Hematopoietic multipotent progenitor cell (in vitro differentiated cells): ENCODE measurements at regions not wholly inside any gene's neighbourhood (a gene's known extent, or its start where the extent isn't known, plus 50 kb on each side); places are given as distances from the start of the nearest gene placed in this dataset.
"Not testable (repeated sequence)": the region's sequence is repeated elsewhere in the genome, so short reads cannot be mapped to it uniquely, and the experiment has no call there.

Experiments
- DNase-seq, 3 donors: peaks; one replicate each; pipeline ENCODE4 v3.0.0-alpha.2; 2011 to 2015; ENCODE audit warnings: low read depth in 2 of 3, low spot score in 2 of 3

DNA sequence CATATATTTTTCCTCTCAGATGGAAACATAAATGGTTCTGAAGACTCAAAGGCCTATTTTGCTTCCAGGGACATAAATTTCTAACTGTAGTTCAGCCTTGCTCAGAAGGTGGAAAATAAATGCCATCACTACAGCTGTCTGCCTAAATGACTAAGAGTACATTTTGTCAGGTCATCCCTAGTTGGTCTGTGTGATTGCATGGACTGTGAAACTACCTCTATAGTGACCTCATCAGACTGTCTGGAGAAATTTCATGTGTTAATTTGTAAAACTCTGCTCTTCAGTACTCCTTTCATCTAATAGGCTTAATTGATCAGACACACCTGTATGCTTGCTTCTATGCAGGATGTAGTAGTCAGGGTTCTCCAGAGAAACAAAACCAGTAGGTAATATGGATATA is 886.9 kb downstream of the AMY1C start:
- DNase-seq: peak in 1 of 3 donors; percentile 8

DNA sequence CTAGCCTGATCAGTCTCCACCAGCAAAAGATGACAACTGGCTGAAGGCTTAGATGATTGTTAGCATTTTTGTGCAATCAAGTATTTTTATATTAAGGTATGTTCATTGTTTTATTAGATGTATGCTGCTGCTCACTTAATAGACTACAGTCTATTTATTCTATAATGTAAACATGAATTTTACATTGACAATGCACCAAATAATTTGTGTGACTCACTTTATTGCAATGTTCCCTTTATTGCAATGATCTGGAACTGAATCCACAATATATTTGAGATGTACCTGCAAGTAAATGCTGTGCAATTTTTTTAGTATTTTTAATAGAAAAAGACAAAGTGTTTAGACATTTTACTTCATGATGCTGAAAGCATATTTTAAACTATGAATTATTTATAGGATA is 896.5 kb downstream of the AMY1C start:
- DNase-seq: no peak

DNA sequence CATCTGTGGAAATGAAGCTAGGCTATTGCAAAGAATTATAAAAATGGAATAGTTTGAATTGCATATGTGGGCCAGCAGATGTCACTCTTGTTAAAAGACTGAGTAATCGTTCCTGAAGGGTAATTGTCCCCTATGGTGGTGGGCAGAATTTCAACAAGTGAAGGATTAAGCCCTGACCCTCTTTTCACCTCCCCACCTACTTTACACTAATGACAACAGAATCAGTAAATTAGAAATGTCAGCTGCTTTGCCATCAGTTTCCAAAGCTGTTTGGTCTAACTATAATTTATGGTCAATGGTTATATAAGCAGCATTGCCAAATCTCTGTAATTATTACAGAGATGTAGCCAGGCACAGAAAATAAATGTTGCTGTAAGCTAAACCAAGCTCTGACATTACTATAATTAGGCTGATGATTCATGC is 898.6 kb downstream of the AMY1C start:
- DNase-seq: peak in 1 of 3 donors; percentile 33

GRCh38 chr1:104664374-104664773 is 914.7 kb downstream of the AMY1C start:
- not testable (repeated sequence) for DNase-seq

- DNase-seq: no peak
Observed at GRCh38 chr1:104665300-104665699, 915.6 kb downstream of the AMY1C start.

- no peak for DNase-seq
Observed at GRCh38 chr1:104671684-104672353, 922.1 kb downstream of the AMY1C start.

- no peak for DNase-seq
Observed at GRCh38 chr1:104699433-104699832, 949.7 kb downstream of the AMY1C start.

DNA sequence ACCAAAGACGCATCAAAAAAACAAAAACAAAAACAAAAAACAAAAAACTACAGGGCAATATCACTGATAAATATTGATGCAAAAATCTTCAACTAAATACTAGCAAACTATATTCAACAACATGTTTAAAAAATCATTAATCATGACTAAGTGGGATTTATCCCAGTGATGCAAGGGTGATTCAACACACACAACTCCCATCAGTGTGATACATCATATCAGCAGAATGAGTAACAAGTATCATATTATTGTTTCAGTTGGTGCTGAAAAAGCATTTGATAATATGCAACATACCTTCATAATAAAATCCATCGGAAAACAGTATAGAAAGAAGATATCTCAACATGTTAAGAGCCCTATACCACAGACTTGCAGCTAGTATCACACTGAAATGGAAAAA is 953.0 kb downstream of the AMY1C start:
- no peak for DNase-seq

DNA sequence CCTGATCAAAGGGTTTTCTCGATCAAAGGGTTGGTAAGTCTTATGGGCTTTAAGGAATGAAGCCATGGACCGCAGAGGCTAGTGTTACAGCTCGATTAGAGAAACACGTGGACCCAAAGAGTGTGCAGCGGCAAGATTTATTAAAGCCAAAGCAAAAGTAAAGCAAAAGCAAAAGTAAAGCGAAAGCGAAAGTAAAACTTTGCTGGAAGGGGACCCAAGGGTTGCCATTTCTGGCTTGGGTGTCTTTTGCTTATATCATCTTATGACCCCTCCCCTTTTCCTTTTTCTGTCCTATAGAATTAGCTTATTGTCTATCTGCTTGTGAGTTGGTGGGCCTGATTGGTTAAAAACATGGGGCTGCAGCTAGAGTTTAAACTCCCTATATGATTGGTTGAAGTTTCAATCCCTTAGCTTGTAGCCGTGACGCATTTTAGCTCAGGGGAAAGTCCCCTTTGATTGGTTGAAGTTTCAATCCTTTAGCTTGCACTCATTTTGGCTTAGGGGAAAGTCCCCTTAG is 957.0 kb downstream of the AMY1C start:
- peak in 1 of 3 donors; percentile 27 for DNase-seq

- no peak for DNase-seq
Observed at GRCh38 chr1:104718752-104719151, 969.1 kb downstream of the AMY1C start.

GRCh38 chr1:104720741-104721140 is 971.0 kb downstream of the AMY1C start:
- DNase-seq: no peak

GRCh38 chr1:104726917-104727316 is 977.2 kb downstream of the AMY1C start:
- no peak for DNase-seq

DNA sequence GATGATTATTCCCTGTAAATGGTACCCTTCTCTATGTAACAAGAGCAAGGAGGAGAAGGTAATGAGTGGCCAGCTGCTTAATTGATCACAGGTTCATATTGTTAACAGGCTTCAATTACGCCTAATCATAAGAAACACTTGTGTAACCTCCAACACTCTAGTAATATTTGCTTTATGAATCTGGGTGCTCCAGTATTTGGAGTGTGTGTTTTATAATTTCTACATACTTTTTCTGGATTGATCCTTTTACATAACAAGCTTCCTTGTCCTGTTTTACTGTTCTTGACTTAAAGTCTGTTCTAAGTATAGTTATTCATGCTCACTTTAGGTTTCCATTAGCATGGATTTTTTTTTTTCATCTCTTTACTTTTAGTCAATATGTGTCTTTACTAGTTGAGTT is 984.2 kb downstream of the AMY1C start:
- DNase-seq: no peak

GRCh38 chr1:104745875-104746274 is 996.2 kb downstream of the AMY1C start:
- DNase-seq: no peak

- DNase-seq: no peak
Observed at GRCh38 chr1:104746994-104747393, 997.3 kb downstream of the AMY1C start.

- DNase-seq: no peak
Observed at GRCh38 chr1:104760017-104760416, 1010.3 kb downstream of the AMY1C start.

GRCh38 chr1:104761961-104762570 is 1012.4 kb downstream of the AMY1C start:
- no peak for DNase-seq

DNA sequence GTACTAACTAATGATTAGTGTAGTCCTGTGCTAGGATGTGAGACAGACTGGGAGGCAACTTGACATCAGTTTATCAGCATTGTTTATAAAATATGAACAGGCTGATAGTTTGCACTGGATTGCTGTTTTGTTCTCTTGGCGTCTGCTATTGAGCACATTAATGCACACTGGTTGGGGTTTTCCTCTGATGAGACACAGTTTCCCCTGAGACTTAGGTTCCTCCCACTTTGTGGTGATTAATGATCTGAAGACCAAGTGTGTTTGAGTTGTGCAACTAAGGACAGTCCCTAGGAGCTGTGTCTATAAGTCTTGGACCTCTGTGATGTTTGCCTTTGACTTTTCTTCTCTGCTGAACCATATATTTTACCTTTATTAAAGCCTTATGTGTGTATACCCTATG is 1015.4 kb downstream of the AMY1C start:
- no peak for DNase-seq

DNA sequence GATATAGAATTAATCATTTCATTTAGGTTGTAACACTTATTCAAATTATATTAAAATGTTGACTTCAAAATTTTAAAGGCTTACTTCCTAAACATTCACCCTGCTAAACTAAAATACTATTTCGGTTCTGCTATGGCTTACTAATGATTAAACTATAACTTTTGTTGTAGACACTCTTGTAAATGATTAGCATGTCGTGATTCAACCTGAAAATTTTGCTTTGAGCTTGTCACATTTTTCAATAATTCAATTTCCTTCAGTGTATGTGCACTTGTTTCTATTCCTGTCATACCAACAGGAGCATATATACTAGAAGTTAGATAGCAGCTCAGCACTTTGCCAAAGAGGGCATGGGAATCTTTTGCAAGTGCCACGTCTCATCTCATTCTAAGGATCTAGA is 1018.8 kb downstream of the AMY1C start:
- DNase-seq: no peak

DNA sequence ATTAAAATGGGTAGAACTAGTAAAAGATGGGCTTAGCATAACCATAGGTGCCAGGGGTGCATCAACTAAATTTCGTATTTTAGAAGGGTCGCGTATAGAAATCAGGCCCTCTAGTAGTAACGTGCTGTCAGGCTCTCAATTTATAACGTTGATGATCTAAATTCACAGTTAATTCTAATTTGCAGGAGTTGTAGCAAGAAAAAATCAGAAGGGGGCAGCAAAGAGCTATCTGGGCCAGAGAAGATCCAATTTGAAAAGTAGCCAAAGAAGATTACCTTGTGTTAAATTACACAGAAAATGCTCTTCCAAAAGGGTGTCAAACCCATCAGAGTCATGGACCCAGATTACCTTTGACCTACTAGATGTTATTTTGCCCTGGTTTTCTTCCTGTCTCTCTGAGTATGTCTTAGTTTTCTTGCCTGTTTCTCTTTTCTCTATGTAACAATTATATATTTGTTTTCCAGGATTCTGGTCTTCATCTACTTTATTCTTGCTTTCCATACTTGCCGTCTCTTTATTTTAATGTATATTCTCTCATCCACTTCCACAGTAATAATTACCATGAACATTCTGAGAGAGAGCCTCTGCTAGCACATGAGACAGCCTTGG is 1030.9 kb downstream of the AMY1C start:
- DNase-seq: peak in 2 of 3 donors; percentile 6 to 34

GRCh38 chr1:104785575-104786187 is 1036.0 kb downstream of the AMY1C start:
- DNase-seq: no peak
